ENCODE measurements at regions not wholly inside any gene's neighbourhood (a gene's known extent, or its start where the extent isn't known, plus 50 kb on each side); places are given as distances from the start of the nearest gene placed in this dataset.

- intact Hi-C loops (cut with DNase I) = no loop called here
- Histone ChIP-seq H3K4me1 (no peaks in the 10 kb centered on the region), H3K9me3 (no peaks in the 10 kb centered on the region), H3K27ac (no peak overlapping the region), H3K4me3 (no peak overlapping the region), H3K36me3 (no peaks in the 10 kb centered on the region), H3K27me3 (no peaks in the 10 kb centered on the region)
- ATAC-seq (no peak), DNase-seq (no peak)
- TF ChIP-seq POLR2A (IDR thresholded peaks at IDR 0.05) (no peak), CTCF (IDR thresholded peaks at IDR 0.05) (no peak)
- 45% methylated on average over 1 of the region's 1 CpG for WGBS (ENCODE audit: insufficient coverage, low coverage, low lambda C conversion rate, missing lambda C conversion rate)
These were observed 384.8 kb downstream of the PPP4R3C start for GRCh38 chrX:27078371-27078770.

- Histone ChIP-seq H3K9me3 (no peaks in the 10 kb centered on the region), H3K27ac (no peak overlapping the region), H3K4me3 (no peak overlapping the region), H3K27me3 (no peaks in the 10 kb centered on the region), H3K4me1 (no peaks in the 10 kb centered on the region), H3K36me3 (no peaks in the 10 kb centered on the region)
- DNase-seq (no peak), ATAC-seq (no peak)
- no peak for TF ChIP-seq POLR2A (IDR thresholded peaks at IDR 0.05)
- TF ChIP-seq CTCF (IDR thresholded peaks at IDR 0.05) = no peak
- intact Hi-C loops (cut with DNase I) = no loop called here
- 41% methylated on average over 4 of the region's 5 CpGs for WGBS (ENCODE audit: insufficient coverage, low coverage, low lambda C conversion rate, missing lambda C conversion rate)
These were observed 405.3 kb downstream of the PPP4R3C start for GRCh38 chrX:27057883-27058282.

GRCh38 chrX:27039332-27039731 lies 423.8 kb downstream of the PPP4R3C start:
- ATAC-seq (no peak), DNase-seq (no peak)
- WGBS (ENCODE audit: insufficient coverage, low coverage, low lambda C conversion rate, missing lambda C conversion rate) = 13% methylated on average over 1 of the region's 1 CpG
- intact Hi-C loops (cut with DNase I) = no loop called here
- Histone ChIP-seq H3K27ac (no peak overlapping the region), H3K4me3 (no peak overlapping the region), H3K9me3 (no peaks in the 10 kb centered on the region), H3K36me3 (no peaks in the 10 kb centered on the region), H3K27me3 (no peaks in the 10 kb centered on the region), H3K4me1 (no peaks in the 10 kb centered on the region)
- TF ChIP-seq CTCF (IDR thresholded peaks at IDR 0.05) (no peak), POLR2A (IDR thresholded peaks at IDR 0.05) (no peak)

GRCh38 chrX:27008486-27008885 lies 454.7 kb downstream of the PPP4R3C start:
- Histone ChIP-seq H3K9me3 (no peaks in the 10 kb centered on the region), H3K27me3 (no peaks in the 10 kb centered on the region), H3K4me1 (no peaks in the 10 kb centered on the region), H3K4me3 (no peak overlapping the region), H3K27ac (no peak overlapping the region), H3K36me3 (no peaks in the 10 kb centered on the region)
- no peak for DNase-seq
- TF ChIP-seq POLR2A (IDR thresholded peaks at IDR 0.05) = no peak
- TF ChIP-seq CTCF (IDR thresholded peaks at IDR 0.05) = no peak
- 31% methylated on average over 3 of the region's 5 CpGs for WGBS (ENCODE audit: insufficient coverage, low coverage, low lambda C conversion rate, missing lambda C conversion rate)
- no peak for ATAC-seq
- intact Hi-C loops (cut with DNase I) = no loop called here

- H3K27me3 ChIP-seq = no peaks in the 10 kb centered on the region
- TF ChIP-seq POLR2A (IDR thresholded peaks at IDR 0.05) = no peak
- no peak for TF ChIP-seq CTCF (IDR thresholded peaks at IDR 0.05)
- intact Hi-C loops (cut with DNase I) = no loop called here
These were observed 463.5 kb downstream of the PPP4R3C start for GRCh38 chrX:26999634-27000033.

More at GRCh38 chrX:26999634-27000033, 463.5 kb downstream of the PPP4R3C start:
- H3K27ac ChIP-seq = no peak overlapping the region
- ATAC-seq (no peak), DNase-seq (no peak)
- H3K4me3 ChIP-seq = no peak overlapping the region
- H3K36me3 ChIP-seq = no peaks in the 10 kb centered on the region
- WGBS (ENCODE audit: insufficient coverage, low coverage, low lambda C conversion rate, missing lambda C conversion rate) = 35% methylated on average over 1 of the region's 1 CpG
- H3K9me3 ChIP-seq = no peaks in the 10 kb centered on the region
- no peaks in the 10 kb centered on the region for H3K4me1 ChIP-seq
